ENCODE measurements at regions not wholly inside any gene's neighbourhood (a gene's known extent, or its start where the extent isn't known, plus 50 kb on each side); places are given as distances from the start of the nearest gene placed in this dataset.
"Not testable (repeated sequence)": the region's sequence is repeated elsewhere in the genome, so short reads cannot be mapped to it uniquely, and the experiment has no call there.

DNA sequence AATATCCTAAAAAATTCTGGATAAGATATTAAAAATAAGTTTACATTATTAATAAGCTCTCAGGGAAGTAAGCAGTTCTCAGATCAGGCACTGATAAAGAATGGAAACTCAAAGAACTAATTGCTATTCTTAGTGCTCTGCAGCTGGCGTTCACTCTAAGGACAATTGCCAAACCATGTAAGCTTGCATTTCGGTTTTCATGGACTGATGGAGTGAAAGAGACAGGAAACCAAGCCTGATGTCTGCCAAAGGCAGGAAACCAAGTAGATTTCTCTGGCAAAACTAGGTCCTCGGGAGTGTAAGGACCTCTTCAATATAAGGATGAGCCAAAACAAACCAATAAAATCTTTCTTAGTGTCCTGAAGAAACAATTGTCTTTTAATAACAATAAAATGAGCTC, 355.2 kb downstream of the RAB38 start:
- no peak for DNase-seq (ENCODE audit: low read depth)
- TF ChIP-seq, protein P1, sequence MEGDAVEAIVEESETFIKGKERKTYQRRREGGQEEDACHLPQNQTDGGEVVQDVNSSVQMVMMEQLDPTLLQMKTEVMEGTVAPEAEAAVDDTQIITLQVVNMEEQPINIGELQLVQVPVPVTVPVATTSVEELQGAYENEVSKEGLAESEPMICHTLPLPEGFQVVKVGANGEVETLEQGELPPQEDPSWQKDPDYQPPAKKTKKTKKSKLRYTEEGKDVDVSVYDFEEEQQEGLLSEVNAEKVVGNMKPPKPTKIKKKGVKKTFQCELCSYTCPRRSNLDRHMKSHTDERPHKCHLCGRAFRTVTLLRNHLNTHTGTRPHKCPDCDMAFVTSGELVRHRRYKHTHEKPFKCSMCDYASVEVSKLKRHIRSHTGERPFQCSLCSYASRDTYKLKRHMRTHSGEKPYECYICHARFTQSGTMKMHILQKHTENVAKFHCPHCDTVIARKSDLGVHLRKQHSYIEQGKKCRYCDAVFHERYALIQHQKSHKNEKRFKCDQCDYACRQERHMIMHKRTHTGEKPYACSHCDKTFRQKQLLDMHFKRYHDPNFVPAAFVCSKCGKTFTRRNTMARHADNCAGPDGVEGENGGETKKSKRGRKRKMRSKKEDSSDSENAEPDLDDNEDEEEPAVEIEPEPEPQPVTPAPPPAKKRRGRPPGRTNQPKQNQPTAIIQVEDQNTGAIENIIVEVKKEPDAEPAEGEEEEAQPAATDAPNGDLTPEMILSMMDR (IDR thresholded peaks at IDR 0.05; ENCODE audit: low read depth, low read length, missing control alignments): no peak
- H3K4me3 ChIP-seq (ENCODE audit: low read depth, low read length): no peak overlapping the region

DNA sequence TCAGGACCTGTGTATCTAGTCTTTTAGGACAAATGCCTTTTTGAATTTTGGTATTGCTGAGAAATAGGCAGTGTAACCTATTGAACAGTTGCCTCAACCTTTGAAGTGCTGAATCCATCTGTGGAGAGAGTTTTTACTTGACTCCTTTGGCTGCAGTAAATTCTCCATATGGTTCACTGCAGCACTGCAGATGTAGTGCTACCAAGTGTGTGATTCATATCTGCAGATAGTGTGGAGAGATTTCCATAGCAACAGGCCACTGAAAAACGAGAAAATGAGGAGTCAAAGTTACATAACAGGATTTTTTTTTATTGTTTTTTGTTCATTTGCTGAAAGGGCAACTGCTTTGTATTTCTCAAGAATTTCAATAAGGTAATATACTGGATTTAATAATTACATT, 356.1 kb downstream of the RAB38 start:
- TF ChIP-seq, protein P1 (IDR thresholded peaks at IDR 0.05; ENCODE audit: low read depth, low read length, missing control alignments): no peak
- H3K4me3 ChIP-seq (ENCODE audit: low read depth, low read length): no peak overlapping the region
- DNase-seq (ENCODE audit: low read depth): no peak

DNA sequence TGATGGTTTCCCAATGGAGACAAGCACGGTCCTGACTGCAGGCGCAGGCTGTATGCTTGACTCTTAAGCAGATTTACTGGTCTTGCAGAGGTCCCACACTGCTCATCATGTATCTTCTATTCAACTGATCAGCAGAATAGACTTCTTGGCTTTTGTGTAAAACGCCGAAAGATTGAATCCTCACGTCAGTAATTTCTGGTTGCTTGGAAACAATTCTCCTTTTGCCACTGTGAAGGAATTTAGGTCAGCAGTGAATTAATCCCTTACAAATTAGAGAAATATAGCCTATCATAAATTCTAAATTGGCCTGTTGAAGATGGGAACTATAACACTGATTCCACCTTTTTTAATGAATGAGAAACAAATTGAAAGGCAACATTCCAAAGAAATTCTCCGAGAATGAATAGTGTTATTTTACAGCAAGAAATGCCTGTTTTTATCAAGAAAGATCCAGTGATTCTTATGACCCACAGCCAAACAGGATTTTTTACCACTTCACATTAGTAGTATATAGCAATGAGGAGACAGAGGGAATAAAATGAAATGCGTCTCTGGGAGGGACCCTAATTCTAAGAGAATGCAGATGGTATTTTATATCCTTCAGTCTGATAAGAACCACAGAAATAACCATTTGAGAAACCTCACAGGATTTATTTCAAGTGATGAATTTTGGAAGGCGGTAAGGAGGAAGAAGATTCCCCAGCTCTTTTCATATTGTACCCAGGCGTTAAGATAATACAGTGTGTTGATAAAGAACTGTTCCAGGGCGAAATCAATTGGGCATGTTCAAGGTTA, 362.5 kb downstream of the RAB38 start:
- no peak for DNase-seq (ENCODE audit: low read depth)
- no peak overlapping the region for H3K4me3 ChIP-seq (ENCODE audit: low read depth, low read length)

DNA sequence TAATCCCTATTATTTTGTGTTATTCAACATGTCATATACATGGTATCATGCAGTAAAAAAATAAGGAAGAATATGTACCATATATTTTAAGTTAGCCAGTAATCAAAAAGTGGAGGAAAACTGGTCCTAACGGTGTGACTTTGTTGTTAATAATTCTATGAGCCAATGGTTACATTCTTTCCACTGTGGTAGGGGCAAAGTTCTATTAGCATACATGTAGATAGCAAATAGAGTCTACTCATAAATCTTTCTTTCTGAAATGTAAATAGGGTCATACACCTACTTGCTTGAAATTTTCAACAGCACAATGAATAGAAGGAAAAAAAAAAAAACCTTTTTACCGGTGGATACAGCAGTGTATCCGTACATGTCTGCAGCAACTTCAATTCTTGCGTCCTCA, 364.8 kb downstream of the RAB38 start:
- no peak overlapping the region for H3K4me3 ChIP-seq (ENCODE audit: low read depth, low read length)
- DNase-seq (ENCODE audit: low read depth): no peak
- TF ChIP-seq, protein P1 (IDR thresholded peaks at IDR 0.05; ENCODE audit: low read depth, low read length, missing control alignments): no peak

More for the DNA sequence above, 362.5 kb downstream of the RAB38 start:
- TF ChIP-seq, protein P1 (IDR thresholded peaks at IDR 0.05; ENCODE audit: low read depth, low read length, missing control alignments): no peak

DNA sequence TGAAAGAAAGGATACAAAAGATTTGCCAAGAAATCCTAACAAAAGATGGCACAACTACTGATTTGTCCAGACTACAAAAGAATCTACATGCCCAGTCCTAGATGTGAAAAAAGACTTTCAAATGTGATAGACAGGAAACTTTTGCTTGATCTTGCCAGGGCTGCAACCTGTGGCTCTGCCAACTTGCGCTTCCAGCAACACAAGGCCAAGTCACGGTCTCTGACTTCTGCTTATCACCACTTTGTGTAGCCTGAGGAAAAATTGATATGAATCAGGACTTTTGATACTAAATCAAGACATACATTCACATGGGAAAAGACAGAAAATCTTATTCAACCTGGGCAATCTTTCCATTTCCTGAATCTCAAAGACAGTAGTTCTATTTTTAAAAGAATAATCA, 366.0 kb downstream of the RAB38 start:
- DNase-seq (ENCODE audit: low read depth): no peak
- H3K4me3 ChIP-seq (ENCODE audit: low read depth, low read length): no peak overlapping the region
- TF ChIP-seq, protein P1 (IDR thresholded peaks at IDR 0.05; ENCODE audit: low read depth, low read length, missing control alignments): no peak

DNA sequence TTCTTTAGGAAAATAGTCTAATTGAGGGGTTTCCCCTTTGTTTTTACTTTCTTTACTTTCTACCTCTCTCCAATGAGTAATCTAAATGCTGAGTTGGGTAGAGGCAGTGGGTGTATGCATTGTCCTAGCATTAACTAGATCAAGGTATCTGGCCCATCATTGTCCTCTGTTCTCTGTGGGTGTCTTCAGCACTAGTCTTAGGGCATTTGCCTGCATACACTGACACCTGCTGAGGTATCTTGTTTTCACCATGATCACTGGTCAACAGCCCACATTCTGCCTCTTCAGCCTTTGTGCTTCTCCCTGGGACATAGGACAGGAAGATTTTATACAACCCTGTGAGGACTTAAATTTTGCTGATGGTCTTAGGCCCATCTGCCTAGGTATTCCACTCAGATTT, 371.1 kb downstream of the RAB38 start:
- H3K4me3 ChIP-seq (ENCODE audit: low read depth, low read length): no peak overlapping the region
- TF ChIP-seq, protein P1 (IDR thresholded peaks at IDR 0.05; ENCODE audit: low read depth, low read length, missing control alignments): no peak
- no peak for DNase-seq (ENCODE audit: low read depth)

DNA sequence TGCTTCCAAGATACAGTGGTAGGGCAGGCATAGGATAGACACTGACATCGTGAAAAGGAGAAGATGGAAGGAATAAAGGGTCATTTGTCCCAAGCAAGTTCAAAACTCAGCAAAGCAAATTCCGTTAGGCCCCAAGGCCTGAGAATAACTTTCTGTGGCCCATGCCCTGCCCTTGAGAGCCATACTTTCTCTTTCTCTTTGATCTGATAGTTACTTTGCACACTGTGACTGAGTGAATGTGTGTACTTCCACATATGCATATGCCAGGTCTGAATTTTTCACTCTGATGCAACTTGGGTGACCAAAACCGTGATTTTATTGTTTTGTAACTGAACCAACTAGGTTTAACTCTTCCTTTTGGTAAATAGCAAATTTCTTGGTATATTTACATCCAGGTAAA, 371.5 kb downstream of the RAB38 start:
- TF ChIP-seq, protein P1 (IDR thresholded peaks at IDR 0.05; ENCODE audit: low read depth, low read length, missing control alignments): no peak
- DNase-seq (ENCODE audit: low read depth): no peak
- no peak overlapping the region for H3K4me3 ChIP-seq (ENCODE audit: low read depth, low read length)

DNA sequence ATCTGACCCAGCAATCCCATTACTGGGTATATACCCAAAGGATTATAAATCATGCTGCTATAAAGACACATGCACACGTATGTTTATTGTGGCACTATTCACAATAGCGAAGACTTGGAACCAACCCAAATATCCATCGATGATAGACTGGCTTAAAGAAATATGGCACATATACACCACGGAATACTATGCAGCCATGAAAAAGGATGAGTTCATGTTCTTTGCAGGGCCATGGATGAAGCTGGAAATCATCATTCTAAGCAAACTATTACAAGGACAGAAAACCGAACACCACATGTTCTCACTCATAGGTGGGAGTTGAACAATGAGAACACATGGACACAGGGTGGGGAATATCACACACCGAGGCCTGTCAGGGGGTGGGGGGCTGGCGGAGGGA, 390.4 kb downstream of the RAB38 start:
- H3K4me3 ChIP-seq (ENCODE audit: low read depth, low read length); DNase-seq (ENCODE audit: low read depth): not testable (repeated sequence)
